ENCODE measurements at regions not wholly inside any gene's neighbourhood (a gene's known extent, or its start where the extent isn't known, plus 50 kb on each side); places are given as distances from the start of the nearest gene placed in this dataset.

- TF ChIP-seq, protein P1, sequence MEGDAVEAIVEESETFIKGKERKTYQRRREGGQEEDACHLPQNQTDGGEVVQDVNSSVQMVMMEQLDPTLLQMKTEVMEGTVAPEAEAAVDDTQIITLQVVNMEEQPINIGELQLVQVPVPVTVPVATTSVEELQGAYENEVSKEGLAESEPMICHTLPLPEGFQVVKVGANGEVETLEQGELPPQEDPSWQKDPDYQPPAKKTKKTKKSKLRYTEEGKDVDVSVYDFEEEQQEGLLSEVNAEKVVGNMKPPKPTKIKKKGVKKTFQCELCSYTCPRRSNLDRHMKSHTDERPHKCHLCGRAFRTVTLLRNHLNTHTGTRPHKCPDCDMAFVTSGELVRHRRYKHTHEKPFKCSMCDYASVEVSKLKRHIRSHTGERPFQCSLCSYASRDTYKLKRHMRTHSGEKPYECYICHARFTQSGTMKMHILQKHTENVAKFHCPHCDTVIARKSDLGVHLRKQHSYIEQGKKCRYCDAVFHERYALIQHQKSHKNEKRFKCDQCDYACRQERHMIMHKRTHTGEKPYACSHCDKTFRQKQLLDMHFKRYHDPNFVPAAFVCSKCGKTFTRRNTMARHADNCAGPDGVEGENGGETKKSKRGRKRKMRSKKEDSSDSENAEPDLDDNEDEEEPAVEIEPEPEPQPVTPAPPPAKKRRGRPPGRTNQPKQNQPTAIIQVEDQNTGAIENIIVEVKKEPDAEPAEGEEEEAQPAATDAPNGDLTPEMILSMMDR (IDR thresholded peaks at IDR 0.05), result no peak
- TF ChIP-seq POLR2A (IDR thresholded peaks at IDR 0.05) (no peak), POLR2AphosphoS5 (IDR thresholded peaks at IDR 0.05) (no peak), EP300 (IDR thresholded peaks at IDR 0.05) (no peak)
These were observed 457.2 kb upstream of the CDH11 start for GRCh38 chr16:65579050-65579449.
